ENCODE measurements at regions not wholly inside any gene's neighbourhood (a gene's known extent, or its start where the extent isn't known, plus 50 kb on each side); places are given as distances from the start of the nearest gene placed in this dataset.

GRCh38 chr10:36021096-36021495 is 379.0 kb upstream of the FZD8 start:
- TF ChIP-seq CTCF (IDR thresholded peaks at IDR 0.05) (no peak), POLR2A (IDR thresholded peaks at IDR 0.05) (no peak)
